OCI-LY3 (cell line): ENCODE measurements at regions not wholly inside any gene's neighbourhood (a gene's known extent, or its start where the extent isn't known, plus 50 kb on each side); places are given as distances from the start of the nearest gene placed in this dataset.

Experiments
- EZH2phosphoT487 ChIP-seq: fragments of 200-600 bp; shearing (Covaris generic); IDR thresholded peaks from 2 replicates; pipeline ENCODE4 v1.6.1; 2018; ENCODE audit warnings: antibody characterized with exemption, mixed run types, low read depth
- TF ChIP-seq, protein P1 (sequence below): fragments of 200-600, 300-600 bp; sonication (generic); IDR thresholded peaks from 2 replicates; pipeline ENCODE4 v1.5.1; 2014; ENCODE audit warnings: antibody characterized with exemption, low read length, low read depth

DNA sequence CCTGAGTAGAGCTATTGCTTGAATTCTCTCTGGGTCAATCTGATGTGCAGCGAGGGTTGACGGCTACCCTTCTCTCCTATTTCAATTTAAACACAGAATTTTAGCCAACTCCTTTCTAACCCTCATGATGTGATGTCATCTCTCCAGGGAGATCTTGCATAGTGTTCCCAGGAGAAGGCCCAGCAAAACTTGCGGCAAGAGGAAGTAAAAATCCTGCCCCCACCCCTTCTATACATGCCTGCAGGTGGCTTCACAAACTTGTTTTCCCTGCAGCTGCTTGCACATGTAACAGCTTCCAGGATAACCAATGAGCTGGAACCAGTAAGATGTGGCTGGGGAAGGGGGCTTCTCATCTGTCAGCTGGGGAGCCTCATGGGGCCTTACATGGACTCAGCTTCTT is 169.3 kb upstream of the CDH4 start:
- TF ChIP-seq EZH2phosphoT487: no peak
- TF ChIP-seq, protein P1, sequence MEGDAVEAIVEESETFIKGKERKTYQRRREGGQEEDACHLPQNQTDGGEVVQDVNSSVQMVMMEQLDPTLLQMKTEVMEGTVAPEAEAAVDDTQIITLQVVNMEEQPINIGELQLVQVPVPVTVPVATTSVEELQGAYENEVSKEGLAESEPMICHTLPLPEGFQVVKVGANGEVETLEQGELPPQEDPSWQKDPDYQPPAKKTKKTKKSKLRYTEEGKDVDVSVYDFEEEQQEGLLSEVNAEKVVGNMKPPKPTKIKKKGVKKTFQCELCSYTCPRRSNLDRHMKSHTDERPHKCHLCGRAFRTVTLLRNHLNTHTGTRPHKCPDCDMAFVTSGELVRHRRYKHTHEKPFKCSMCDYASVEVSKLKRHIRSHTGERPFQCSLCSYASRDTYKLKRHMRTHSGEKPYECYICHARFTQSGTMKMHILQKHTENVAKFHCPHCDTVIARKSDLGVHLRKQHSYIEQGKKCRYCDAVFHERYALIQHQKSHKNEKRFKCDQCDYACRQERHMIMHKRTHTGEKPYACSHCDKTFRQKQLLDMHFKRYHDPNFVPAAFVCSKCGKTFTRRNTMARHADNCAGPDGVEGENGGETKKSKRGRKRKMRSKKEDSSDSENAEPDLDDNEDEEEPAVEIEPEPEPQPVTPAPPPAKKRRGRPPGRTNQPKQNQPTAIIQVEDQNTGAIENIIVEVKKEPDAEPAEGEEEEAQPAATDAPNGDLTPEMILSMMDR: no peak
